ENCODE measurements at regions not wholly inside any gene's neighbourhood (a gene's known extent, or its start where the extent isn't known, plus 50 kb on each side); places are given as distances from the start of the nearest gene placed in this dataset.

GRCh38 chr10:25758511-25758910 lies 175.5 kb upstream of the MYO3A start:
- Histone ChIP-seq H3K4me1 (ENCODE audit: insufficient read depth) (no peaks in the 10 kb centered on the region), H3K9me3 (no peaks in the 10 kb centered on the region), H3K4me3 (no peak overlapping the region), H3K27me3 (no peaks in the 10 kb centered on the region), H3K36me3 (no peaks in the 10 kb centered on the region), H3K27ac (no peak overlapping the region)
- no peak for DNase-seq
- 0 to 15% (median 10%) methylated on average over 1 of the region's 1 CpG for WGBS, 3 donors
- TF ChIP-seq CTCF (IDR thresholded peaks at IDR 0.05) (no peak), POLR2A (IDR thresholded peaks at IDR 0.05) (no peak), EP300 (IDR thresholded peaks at IDR 0.05) (no peak)
- intact Hi-C loops (cut with DNase I) = no loop called here

GRCh38 chr10:25761937-25762336 lies 172.1 kb upstream of the MYO3A start:
- Histone ChIP-seq H3K4me3 (no peak overlapping the region), H3K27me3 (no peaks in the 10 kb centered on the region), H3K9me3 (no peaks in the 10 kb centered on the region), H3K27ac (no peak overlapping the region), H3K4me1 (ENCODE audit: insufficient read depth) (no peaks in the 10 kb centered on the region), H3K36me3 (no peaks in the 10 kb centered on the region)
- intact Hi-C loops (cut with DNase I) = no loop called here
- no peak for DNase-seq
- TF ChIP-seq POLR2A (IDR thresholded peaks at IDR 0.05) = no peak
- no peak for TF ChIP-seq EP300 (IDR thresholded peaks at IDR 0.05)
- TF ChIP-seq CTCF (IDR thresholded peaks at IDR 0.05) = no peak
- 57 to 62% (median 58%) methylated on average over 4 of the region's 4 CpGs for WGBS, 3 donors

GRCh38 chr10:25766213-25766612 lies 167.8 kb upstream of the MYO3A start:
- DNase-seq = no peak
- Histone ChIP-seq H3K27ac (no peak overlapping the region), H3K36me3 (no peaks in the 10 kb centered on the region), H3K4me3 (no peak overlapping the region), H3K9me3 (no peaks in the 10 kb centered on the region), H3K4me1 (ENCODE audit: insufficient read depth) (no peaks in the 10 kb centered on the region), H3K27me3 (no peaks in the 10 kb centered on the region)
- intact Hi-C loops (cut with DNase I) = no loop called here
- TF ChIP-seq CTCF (IDR thresholded peaks at IDR 0.05) (no peak), EP300 (IDR thresholded peaks at IDR 0.05) (no peak), POLR2A (IDR thresholded peaks at IDR 0.05) (no peak)
- WGBS, 3 donors = 17 to 26% (median 18%) methylated on average over 2 of the region's 2 CpGs

GRCh38 chr10:25766687-25767221 lies 167.3 kb upstream of the MYO3A start:
- DNase-seq = no peak
- intact Hi-C loops (cut with DNase I) = no loop called here
- H3K36me3 ChIP-seq = no peaks in the 10 kb centered on the region
- H3K9me3 ChIP-seq = no peaks in the 10 kb centered on the region
- no peak overlapping the region for H3K27ac ChIP-seq
- WGBS, 3 donors = 1 to 3% (median 2%) methylated on average over 16 of the region's 16 CpGs
- H3K4me1 ChIP-seq (ENCODE audit: insufficient read depth) = no peaks in the 10 kb centered on the region
- H3K27me3 ChIP-seq = no peaks in the 10 kb centered on the region
- H3K4me3 ChIP-seq = no peak overlapping the region
- TF ChIP-seq CTCF (IDR thresholded peaks at IDR 0.05) (no peak), POLR2A (IDR thresholded peaks at IDR 0.05) (no peak), EP300 (IDR thresholded peaks at IDR 0.05) (no peak)
